GM20431 (cell line): ENCODE measurements at regions not wholly inside any gene's neighbourhood (a gene's known extent, or its start where the extent isn't known, plus 50 kb on each side); places are given as distances from the start of the nearest gene placed in this dataset.
"Not testable (repeated sequence)": the region's sequence is repeated elsewhere in the genome, so short reads cannot be mapped to it uniquely, and the experiment has no call there.

Experiments used
- in situ Hi-C: fragments of 300-500 bp; cut with MseI, MboI; formaldehyde crosslinking; loops from one replicate; pipeline ENCODE4 v1.15.0; 2020; ENCODE audit warnings: low sequenced_read_pairs; ENCODE audit not compliant: unreplicated experiment

DNA sequence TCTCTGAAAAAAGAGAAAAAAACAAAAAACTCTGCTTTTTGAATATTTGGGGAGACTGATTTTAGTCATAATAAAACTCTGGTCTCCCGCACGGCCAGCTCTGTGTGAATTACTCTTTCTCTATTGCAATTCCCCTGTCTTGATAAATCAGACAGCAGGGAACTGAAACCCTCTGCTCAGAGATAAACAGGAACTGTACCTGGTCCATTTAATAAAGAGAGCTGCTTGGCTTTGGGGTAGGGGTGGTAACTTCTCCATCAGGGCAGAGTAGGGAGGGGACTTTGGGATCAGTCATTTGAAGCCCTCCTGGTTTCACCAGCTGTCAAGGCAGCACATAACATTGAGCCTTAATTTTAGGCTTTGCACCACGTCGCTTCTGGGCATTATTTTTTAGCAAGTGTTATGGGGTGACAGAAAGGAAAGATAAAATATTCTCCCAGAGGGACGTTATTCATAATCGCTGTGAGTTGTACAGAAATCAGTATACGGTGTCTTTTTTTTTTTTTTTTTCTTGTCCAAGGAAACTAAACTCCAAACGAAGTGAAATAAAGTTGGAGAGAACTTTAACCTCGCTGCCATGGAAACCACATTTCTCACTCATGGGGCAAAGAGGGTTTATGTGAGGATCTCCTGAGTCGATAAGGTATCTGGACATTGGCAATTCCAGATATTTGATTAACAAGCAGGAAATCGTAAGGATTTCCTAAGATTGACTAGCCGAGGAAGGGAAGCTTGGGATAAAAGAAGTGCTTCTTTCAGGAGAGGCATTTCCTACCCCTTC lies 99.0 kb upstream of the MRI1 start:
- in situ Hi-C loops = no loop called here

DNA sequence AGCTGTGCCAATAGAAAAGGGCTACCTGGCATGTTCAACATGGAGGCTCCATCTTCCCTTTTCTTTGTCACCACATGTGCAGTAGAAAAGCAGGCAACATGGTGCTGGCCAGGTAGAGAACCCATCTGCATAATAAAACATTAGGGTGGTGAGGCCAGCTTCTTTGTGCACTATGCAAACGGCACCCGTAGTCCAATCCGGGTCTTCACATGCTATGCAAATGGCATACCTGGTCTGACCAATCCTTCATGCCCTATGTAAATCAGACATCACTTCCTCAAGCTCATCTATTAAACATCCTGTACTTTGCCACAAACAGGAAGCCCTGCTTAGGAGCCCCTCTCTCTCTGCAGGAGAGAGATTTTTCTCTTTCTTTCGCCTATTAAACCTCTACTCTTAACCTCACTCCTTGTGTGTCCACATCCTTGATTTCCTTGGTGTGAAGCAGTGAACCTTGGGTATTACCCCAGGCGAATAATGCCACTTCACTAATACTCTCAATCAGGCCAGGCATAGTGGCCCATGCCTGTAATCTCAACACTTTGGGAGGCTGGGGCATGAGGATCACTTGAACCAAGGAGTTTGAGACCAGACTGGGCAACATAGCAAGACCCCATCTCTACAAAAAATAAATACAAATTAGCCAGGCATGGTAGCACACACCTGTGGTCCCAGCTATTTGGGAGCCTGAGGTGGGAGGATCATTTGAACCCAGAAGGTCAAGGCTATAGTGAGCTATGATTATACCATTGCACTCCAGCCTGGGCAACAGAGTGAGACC lies 111.3 kb upstream of the MRI1 start:
- in situ Hi-C loops = no loop called here

DNA sequence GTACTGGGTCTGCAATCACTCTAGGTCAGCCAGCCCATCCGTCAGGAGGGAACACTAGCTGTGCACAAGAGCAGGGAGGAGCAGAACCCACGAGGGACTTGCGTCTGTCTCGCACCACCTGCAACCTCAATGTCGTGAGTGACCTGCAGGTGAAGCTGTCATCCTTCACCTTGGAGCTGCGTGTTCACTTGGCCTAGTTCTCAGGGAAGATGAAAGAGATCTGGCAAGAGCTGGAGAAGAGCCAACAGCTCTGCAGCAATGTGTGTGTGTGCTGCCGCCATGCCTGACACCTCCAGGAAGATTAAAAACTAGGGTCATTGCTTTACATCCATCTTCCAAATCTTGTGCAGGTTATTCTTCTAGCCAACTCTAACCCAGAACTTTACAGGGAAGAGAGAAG lies 117.6 kb upstream of the MRI1 start:
- in situ Hi-C loops = no loop called here

DNA sequence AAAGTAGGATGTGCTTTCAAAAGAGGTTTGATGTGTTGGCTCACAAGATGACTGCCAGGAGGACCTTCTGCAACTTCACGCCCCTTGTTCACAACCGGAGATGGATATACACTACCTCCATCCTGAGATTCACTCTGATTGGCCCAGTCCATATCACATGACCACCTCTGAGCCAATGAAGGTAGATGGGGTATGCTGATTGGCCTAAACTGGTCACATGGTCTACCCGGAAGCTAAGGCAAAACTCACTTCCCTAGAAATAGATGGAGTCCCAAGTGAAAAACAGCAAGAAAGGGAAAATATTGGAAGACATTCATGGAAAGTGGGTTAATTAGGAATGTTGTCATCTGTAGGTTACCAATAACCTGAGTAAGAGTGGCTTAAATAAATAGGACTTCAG lies 119.7 kb upstream of the MRI1 start:
- in situ Hi-C loops = no loop called here

DNA sequence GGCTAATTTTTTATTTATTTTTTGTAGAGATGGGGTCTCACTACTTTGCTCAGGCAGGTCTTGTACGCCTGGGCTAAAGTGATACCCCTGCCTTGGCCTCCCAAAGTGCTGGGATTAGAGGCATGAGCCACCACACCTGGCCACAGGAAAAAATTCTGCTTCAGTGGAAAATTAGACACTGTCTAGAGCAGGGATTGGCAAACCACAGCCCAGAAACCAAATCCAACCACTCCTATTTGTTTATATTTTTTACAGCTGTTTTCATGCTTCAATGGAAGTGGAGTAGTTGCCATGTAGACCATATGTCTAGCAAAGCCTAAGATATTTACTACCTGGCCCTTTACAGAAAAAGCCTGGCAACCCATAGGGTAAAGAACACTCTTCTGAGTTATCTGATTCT lies 123.7 kb upstream of the MRI1 start:
- in situ Hi-C loops = no loop called here

DNA sequence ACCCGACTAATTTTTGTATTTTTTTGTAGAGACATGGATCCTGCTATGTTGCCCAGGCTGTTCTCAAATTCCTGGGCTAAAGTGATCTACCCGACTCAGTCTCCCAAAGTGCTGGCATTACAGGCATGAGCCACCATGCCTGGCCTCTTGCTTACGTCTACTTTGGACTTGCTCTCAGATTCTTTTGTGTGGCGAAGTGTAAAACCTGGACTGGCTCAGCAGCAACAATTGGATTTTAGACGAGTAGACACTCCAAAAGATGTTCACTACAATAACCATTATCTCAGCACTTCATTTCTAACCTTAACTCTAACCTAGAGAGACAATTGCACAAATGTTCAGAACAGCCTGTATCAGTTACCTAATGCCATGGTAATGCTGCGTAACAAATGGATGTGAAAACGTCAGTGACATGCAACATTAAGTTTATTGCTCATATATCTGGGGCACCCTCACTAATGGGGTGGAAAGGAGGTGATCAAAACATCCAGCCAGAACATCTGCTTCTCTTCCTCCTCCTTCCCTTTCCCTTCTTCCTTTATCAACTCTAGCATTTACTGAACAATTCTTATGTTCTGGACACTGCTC lies 124.9 kb upstream of the MRI1 start:
- in situ Hi-C loops = no loop called here

DNA sequence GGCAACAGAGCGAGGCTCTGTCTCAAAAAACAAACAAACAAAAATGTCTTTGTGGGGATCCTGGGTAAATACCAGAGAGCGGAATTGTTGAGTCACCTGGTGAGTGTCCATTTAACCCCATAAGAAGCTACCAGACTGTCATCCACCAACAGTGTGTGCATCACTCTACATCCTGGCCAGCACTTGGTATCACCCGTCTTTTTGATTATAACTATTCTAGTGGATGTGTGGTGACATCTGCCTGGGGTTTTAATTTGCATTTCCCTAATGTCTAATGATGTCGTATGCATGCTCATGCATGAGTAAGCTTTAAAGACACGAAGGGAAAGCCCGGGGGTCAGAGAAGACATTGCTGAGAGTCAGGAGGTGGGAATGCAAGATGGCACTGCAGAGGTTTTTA lies 126.7 kb upstream of the MRI1 start:
- in situ Hi-C loops = no loop called here

DNA sequence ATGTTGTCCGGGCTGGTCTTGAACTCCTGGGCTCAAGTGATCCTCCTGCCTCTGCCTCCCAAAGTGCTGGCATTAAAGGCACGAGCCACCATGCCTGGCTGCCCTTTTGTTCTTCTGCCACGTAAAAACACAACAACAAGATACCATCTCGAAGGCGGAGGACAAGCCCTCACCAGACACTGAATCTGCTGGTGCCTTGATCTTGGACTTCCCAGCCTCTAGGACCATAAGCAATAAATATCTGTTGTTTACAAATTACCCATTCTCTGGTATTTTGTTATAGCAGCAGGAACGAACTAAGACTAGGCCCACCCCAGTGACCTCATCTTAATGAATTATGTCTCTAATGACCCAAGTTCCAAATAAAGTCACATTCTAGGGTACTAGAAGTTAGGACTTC lies 128.4 kb upstream of the CACNA1A start:
- in situ Hi-C loops = no loop called here

DNA sequence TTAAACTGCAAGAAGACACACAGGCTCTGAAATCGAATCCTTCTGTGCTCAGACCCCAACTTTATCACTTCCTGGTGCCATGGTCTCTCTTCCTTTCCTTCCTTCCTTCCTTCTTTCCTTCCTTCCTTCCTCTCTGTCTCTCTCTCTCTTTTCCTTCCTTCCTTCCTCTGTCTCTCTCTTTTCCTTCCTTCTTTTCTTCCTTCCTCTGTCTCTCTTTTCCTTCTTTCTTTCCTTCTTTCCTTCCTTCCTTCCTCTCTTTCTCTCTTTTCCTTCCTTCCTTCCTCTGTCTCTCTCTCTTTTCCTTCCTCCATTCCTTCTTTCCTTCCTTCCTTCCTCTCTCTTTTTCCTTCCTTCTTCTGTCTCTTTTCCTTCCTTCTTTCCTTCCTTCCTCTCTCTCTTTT lies 127.2 kb upstream of the CACNA1A start:
- in situ Hi-C loops = no loop called here

DNA sequence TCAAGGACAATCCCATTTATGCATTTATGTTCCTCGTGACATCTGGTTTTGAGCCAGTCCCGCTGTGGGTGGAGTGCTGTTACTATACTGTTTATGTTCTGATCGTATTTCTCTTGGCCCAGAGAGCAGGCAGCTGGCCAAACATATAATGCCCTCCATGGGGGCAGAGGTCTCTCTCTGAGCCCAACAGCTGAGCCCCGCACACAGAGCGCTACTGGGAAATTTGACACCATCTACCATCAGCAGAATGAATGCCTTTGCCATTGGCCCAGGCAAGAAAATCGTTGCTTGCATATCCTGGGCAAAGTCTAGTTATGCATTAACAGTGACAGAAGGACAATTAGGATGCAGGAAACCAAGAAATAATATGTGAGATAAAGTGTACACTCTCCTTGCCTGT lies 126.8 kb upstream of the CACNA1A start:
- in situ Hi-C loops = no loop called here

DNA sequence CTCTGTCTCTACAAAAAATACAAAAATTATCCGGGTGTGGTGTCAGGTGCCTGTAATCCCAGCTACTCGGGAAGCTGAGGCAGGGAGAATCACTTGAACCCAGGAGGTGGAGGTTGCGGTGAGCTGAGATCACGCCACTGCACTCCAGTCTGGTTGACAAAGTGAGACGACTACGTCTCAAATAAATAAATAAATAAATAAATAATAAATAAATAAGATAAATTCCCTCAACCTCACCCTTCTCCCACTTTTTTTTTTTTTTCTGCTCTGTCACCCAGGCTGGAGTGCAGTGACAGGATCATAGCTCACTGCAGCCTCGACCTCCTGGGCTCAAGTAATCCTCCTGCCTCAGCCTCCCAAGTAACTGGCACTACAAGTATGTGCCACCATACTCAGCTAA lies 125.9 kb upstream of the CACNA1A start:
- in situ Hi-C loops = not testable (repeated sequence)

DNA sequence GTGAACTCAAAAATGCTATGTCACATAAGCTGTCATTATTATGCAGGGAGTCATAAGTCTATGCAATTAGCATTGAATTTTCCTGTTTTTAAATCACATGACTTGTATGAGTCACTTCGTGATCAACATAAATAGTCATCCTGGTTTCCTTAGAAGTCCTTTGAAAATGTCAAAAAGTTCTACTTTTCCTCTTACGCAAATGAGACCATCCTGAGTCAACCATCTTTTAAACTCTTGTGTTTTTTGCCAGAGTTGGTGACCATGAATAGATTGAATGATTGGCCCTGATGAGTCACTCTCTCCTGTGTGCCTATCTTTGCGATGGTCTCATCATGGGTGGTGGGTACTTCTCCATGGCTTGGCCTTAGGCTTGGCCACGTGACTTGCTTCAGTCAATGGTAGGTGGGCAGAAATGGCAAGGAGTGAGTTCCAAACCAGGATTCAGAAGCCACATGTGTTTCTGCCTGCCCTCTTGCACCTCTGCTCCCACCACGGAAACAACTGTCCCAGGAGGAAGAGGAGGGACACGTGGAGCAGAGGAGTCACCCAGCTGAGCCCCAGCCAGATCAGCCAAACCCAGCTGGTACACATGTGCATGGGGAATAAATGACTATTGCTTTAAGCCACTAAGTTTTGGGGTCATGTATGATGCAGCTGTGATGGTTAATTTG lies 123.5 kb upstream of the CACNA1A start:
- in situ Hi-C loops = no loop called here

DNA sequence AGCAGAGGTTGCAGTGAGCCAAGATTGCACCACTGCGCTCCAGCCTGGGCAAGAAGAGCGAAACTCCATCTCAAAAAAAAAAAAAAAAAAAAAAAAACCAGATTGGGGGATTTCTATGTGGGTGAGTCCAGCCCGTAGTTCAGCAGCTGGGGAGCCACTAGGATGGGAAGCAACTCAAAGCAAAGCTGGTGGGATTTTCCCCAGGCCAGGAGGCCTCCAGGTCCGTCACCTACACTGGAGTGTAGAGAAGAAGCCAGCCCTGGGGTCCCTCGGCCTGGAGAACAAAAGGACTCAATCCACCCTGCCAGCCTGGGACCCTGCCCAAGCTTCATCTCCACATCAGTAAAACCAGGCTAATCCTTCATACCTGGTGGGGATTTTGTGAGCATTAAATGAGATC lies 121.3 kb upstream of the CACNA1A start:
- in situ Hi-C loops = no loop called here

DNA sequence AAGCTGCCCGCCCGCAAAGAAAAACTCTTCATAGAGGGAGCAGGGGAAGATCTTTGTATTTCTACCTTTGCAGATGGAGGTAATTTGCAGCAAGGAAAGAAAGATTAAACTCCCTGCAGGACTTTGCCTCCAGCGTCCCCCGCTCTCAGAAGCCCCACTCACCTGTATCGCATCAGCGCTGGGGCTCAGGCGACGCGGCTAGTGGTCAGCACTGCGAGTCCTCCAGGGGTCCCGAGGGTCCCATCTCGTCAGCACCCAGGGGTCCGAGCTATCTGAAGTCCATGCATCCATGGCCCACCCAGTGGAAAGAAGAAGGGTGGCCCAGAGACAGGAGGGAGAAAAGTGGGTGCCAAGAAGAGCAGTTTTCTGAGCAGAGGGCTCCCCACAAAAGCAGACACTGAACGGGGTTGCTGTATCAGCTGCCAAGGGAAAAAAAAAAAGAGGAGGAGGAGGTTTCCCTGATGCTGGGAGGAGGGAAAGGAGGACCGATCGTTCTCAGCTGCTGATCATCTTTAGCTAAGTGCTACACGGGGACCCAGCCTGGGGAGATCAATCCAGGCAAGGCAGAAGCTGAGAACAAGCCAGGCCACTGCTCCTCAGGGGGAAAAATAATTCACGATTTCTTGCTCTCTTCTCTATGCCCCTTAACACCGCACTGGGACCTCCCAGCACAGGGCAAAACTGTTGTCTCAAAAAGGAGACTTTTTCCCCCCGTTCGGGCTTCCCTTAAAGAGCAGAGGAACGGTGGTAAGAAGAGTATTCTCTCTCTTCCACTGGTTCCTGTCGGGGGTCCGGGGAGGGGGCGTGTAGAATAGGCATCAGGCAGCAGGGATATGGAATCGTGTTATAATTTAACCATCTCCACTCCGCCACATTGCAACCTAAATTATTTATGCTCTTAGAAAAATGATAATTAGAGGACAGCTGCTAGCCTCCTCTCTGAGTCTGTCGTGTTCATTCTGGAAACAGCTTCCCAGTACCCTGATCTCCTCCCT lies 117.7 kb upstream of the CACNA1A start:
- in situ Hi-C loops = loop anchor here (25.0 kb wide), 1 partner anchor 88 kb away; no protein-coding TSS in a partner anchor

DNA sequence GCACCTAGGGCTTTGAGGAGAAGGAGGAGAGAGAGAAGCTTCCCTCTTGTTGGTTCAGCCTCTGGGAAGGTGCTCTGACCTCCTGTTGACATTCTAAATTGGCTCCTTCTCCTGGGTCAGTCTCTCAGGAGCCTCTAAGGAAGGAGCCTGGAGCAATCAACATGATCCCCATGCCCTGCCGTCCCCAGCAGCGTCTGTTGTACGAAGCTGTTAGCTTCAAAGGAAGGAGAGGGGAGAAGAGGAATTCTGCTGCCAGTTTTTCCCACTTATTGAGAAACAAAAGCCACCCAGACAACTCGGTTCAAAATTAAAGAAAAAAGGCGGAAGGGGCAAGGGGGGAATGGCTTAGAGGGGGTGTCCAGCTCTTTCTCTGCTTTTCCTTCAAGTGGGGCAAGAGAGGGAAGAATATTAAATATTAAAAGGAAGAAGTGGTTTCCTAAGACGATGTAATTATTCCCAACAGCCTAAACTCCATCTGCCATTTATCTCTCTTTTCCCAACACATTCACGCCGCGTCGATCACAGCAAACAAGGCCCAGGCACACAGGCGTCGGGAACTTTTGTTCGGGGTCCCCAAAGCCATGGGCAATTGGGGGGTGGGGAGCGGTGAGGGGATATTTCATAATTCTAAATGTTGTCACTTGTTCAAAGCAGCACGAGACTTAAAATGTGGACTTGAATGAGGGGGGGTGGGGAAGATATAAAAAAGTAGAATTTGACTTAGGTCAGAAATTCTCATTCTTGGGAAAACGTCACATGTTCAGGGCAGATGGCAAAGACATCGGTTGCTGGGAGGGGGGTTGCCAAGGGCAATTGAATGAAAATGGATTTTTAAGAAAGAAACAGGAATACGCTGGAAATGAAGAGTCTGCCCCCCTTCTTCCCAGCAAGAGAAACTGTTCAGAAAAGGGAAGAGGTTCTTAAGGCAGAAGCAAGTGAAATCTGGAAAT lies 116.8 kb upstream of the CACNA1A start:
- in situ Hi-C loops = loop anchor here (25.0 kb wide), 1 partner anchor 89 kb away; no protein-coding TSS in a partner anchor

DNA sequence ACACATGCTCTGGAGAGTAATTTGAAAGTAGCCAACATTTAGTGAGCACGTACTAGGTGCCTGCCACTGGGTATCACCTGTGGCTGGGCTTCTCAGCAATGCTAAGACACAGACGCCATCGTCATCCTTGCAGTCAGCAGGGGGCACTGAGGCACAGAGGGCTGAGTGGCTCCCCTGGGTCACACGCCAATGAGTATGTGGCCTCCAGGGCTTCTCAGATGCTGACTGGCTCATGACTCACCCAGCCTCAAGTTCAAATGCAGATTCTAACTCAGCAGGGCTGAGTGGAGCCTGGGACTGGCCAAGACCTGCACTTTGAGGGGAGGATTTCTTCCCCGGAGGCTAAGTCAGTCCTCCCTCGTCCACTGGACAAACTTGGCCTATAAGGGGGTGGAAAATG lies 115.1 kb upstream of the CACNA1A start:
- in situ Hi-C loops = loop anchor here (25.0 kb wide), 1 partner anchor 91 kb away; no protein-coding TSS in a partner anchor

DNA sequence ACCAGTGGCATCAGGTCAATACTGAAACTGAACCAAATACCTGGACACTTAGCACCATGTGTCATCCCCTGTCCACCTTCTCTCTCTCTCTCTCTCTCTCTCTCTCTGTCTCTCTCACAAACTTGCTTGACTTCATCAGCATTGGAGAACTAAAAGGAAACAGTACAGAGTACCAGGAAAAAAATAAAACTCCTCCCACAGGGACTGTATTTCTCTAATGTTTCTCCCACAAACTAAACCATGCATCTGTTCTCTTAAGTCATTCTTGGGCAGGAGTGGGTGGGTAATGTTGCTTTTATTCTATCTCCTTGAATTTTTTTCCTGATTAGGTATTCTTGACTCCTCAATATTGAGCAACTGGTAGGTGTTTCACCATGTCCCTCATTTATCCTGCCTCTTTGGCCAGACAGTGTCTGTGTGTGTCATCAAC lies 112.9 kb upstream of the CACNA1A start:
- in situ Hi-C loops = loop anchor here (25.0 kb wide), 1 partner anchor 93 kb away; no protein-coding TSS in a partner anchor

DNA sequence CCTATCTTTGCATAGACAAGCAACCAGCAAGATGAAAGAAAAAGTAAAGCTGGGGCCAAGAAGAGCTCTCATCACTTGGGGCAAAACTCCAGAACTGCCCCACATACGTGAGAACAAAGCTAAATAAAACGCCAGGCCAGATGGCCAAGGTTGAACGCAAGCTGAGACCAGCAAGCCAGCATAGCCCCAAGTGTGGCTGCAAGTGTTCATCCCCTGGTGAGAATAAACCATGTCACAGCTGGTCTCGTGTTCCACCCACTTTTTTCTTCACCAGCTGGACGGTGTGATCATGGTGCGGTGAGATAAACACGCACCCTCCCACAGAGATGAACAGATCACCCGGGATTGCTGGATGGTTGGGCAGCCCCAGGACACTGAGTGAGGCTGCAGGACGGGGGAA lies 109.6 kb upstream of the CACNA1A start:
- in situ Hi-C loops = loop anchor here (25.0 kb wide), 1 partner anchor 96 kb away; no protein-coding TSS in a partner anchor
